ENCODE measurements at regions not wholly inside any gene's neighbourhood (a gene's known extent, or its start where the extent isn't known, plus 50 kb on each side); places are given as distances from the start of the nearest gene placed in this dataset.

DNA sequence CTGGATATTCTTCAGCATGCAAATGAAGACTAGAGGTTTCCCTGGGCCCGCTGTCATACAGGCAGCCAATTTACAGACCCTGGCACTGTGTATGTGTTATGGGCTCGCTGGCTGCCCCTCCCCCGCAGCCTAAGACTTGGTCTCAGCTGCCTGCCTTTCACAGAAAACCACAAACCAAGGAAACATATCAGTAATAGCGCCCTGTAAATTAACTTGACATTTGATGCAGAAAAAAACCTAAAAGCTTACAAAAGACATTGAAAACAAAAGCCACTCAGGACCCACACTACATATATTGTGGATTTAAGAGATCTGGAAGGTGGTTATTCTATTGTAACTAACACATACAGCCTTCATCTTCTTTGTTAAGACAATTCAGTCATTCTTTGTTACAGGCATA lies 287.0 kb upstream of the TMEM161B start:
- Histone ChIP-seq H3K9me3 (no peaks in the 10 kb centered on the region), H3K4me3 (no peak overlapping the region), H3K36me3 (no peaks in the 10 kb centered on the region), H3K27ac (no peak overlapping the region), H3K27me3 (no peaks in the 10 kb centered on the region), H3K4me1 (no peaks in the 10 kb centered on the region)
- DNase-seq (ENCODE audit: low spot score in 2 of 2) = no peak
- intact Hi-C loops (cut with DNase I) = no loop called here
- TF ChIP-seq, protein P1, sequence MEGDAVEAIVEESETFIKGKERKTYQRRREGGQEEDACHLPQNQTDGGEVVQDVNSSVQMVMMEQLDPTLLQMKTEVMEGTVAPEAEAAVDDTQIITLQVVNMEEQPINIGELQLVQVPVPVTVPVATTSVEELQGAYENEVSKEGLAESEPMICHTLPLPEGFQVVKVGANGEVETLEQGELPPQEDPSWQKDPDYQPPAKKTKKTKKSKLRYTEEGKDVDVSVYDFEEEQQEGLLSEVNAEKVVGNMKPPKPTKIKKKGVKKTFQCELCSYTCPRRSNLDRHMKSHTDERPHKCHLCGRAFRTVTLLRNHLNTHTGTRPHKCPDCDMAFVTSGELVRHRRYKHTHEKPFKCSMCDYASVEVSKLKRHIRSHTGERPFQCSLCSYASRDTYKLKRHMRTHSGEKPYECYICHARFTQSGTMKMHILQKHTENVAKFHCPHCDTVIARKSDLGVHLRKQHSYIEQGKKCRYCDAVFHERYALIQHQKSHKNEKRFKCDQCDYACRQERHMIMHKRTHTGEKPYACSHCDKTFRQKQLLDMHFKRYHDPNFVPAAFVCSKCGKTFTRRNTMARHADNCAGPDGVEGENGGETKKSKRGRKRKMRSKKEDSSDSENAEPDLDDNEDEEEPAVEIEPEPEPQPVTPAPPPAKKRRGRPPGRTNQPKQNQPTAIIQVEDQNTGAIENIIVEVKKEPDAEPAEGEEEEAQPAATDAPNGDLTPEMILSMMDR (IDR thresholded peaks at IDR 0.05) = no peak

- Histone ChIP-seq H3K9me3 (no peaks in the 10 kb centered on the region), H3K4me3 (no peak overlapping the region), H3K27ac (no peak overlapping the region), H3K4me1 (no peaks in the 10 kb centered on the region), H3K36me3 (no peaks in the 10 kb centered on the region), H3K27me3 (no peaks in the 10 kb centered on the region)
- intact Hi-C loops (cut with DNase I) = no loop called here
- TF ChIP-seq, protein P1 (IDR thresholded peaks at IDR 0.05) = no peak
- DNase-seq (ENCODE audit: low spot score in 2 of 2) = no peak
These were observed 285.3 kb upstream of the TMEM161B start for GRCh38 chr5:88553986-88554385.

DNA sequence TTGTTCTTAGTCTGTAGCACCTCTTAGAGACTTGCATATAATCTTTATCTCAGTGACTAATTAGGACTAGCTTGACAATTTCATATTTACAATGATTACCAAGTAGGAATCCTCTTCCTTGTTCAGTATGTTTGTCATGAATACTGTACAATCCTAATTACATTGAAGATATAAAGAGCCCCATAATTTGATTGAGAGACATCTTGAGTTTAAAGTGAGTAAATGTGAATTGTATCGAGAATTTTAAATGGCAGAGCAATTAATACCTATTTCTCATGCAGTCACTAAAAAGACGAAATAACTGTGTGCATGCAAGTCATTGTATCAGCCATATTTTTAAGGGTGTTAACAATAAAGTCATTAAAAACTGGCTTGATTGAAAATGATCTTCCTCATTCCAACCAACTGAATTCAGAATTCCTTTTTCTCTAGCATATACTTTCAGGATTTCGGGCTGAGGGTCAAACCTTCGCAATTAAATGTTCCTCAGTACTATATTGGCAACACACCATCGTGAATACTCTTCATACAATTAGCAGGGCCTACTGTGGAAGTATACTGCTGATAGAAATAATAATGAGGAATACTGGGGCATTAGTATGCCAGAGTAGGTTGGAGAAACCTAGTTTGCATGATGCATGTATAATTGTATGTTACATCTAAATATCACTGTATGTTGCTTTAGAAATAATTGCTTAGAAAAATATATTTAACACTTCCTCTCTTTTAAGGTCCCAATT lies 284.7 kb upstream of the TMEM161B start:
- H3K27ac ChIP-seq = no peak overlapping the region
- no peaks in the 10 kb centered on the region for H3K36me3 ChIP-seq
- intact Hi-C loops (cut with DNase I) = no loop called here
- TF ChIP-seq, protein P1 (IDR thresholded peaks at IDR 0.05) = no peak
- H3K4me3 ChIP-seq = no peak overlapping the region
- H3K4me1 ChIP-seq = no peaks in the 10 kb centered on the region
- H3K27me3 ChIP-seq = no peaks in the 10 kb centered on the region
- H3K9me3 ChIP-seq = no peaks in the 10 kb centered on the region
- no peak for DNase-seq (ENCODE audit: low spot score in 2 of 2)

DNA sequence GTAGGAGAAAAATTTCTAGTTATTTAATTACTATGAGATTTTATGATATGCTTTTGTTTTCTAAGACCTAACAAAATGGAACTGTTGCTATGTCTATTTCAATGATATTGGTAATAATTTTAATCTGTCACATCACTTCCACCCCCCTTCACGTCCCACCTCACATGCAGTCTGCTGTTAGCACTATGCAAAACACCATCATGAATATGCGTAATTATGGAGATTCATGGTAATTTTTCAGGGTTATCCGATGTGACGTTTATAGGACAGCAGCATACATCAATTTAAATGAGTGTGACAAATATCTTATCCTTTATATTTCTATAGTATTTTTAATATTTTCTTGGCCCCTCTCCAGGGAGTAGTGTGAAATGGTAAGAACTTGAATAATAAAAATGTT lies 283.8 kb upstream of the TMEM161B start:
- Histone ChIP-seq H3K9me3 (no peaks in the 10 kb centered on the region), H3K27ac (no peak overlapping the region), H3K4me3 (no peak overlapping the region), H3K27me3 (no peaks in the 10 kb centered on the region), H3K4me1 (no peaks in the 10 kb centered on the region), H3K36me3 (no peaks in the 10 kb centered on the region)
- intact Hi-C loops (cut with DNase I) = no loop called here
- TF ChIP-seq, protein P1 (IDR thresholded peaks at IDR 0.05) = no peak
- DNase-seq (ENCODE audit: low spot score in 2 of 2) = no peak

GRCh38 chr5:88551724-88552345 lies 283.2 kb upstream of the TMEM161B start:
- Histone ChIP-seq H3K27ac (no peak overlapping the region), H3K27me3 (no peaks in the 10 kb centered on the region), H3K4me1 (no peaks in the 10 kb centered on the region), H3K4me3 (no peak overlapping the region), H3K36me3 (no peaks in the 10 kb centered on the region), H3K9me3 (no peaks in the 10 kb centered on the region)
- TF ChIP-seq, protein P1 (IDR thresholded peaks at IDR 0.05) = no peak
- DNase-seq (ENCODE audit: low spot score in 2 of 2) = no peak
- intact Hi-C loops (cut with DNase I) = no loop called here

All from ascending aorta (tissue), 2 donors.